ENCODE measurements at regions not wholly inside any gene's neighbourhood (a gene's known extent, or its start where the extent isn't known, plus 50 kb on each side); places are given as distances from the start of the nearest gene placed in this dataset.

DNA sequence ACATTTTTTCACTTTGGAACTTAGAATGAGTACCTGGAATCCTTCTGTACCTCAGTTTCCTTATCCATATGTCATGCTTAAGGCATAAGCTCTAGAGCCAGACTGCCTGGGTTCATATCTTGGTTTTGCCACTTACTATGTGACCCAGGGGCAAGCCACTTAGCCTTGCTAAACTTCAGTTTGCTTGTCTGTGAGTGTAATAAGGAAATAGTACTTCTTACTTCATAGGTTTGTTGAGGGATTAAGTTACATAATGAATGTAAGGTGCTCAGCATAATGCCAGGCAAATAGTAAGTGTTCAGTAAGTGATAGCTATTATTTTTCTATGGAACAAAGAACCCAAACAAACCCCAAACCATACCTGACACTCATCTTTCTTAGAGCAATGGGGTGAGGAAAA lies 225.1 kb downstream of the BCAT1 start:
- Histone ChIP-seq H3K27ac (ENCODE audit: low read length) (no peak overlapping the region), H3K27me3 (ENCODE audit: low read depth, low read length) (no peaks in the 10 kb centered on the region), H3K36me3 (ENCODE audit: control insufficient read depth in 1 of 2, insufficient read depth in 2 of 2, low read length in 2 of 2) (no peaks in the 10 kb centered on the region)

DNA sequence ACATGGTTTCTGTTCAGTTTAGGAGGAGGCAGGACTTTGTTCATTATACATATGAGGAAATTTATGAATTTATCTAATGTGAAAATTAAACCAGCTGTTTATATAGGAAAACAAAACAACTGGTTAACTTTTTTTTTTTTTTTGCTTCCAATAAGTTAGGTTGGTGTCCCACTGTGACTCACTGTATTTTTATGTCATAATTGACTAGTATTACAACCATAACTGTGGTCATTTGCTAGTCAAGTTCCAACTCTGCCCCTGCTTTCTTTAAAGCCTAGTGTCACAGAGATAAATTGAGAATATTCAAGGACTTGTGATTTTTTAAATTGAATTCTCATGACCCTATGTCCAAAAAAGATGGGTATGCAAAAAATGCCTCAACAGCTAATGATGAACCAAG lies 227.7 kb downstream of the BCAT1 start:
- Histone ChIP-seq H3K4me3 (ENCODE audit: low read depth in 1 of 2, low read length in 2 of 2) (no peak overlapping the region), H3K27me3 (ENCODE audit: low read depth, low read length) (no peaks in the 10 kb centered on the region)

More for the DNA sequence above, 225.1 kb downstream of the BCAT1 start:
- Histone ChIP-seq H3K4me1 (ENCODE audit: control insufficient read depth in 1 of 2, insufficient read depth in 2 of 2, low read length in 2 of 2) (no peaks in the 10 kb centered on the region), H3K9me3 (ENCODE audit: control insufficient read depth in 1 of 2, low read length in 2 of 2) (peaks cover 0 to 7% of the 10 kb centered on the region in 2 donors), H3K4me3 (ENCODE audit: low read depth in 1 of 2, low read length in 2 of 2) (no peak overlapping the region)

DNA sequence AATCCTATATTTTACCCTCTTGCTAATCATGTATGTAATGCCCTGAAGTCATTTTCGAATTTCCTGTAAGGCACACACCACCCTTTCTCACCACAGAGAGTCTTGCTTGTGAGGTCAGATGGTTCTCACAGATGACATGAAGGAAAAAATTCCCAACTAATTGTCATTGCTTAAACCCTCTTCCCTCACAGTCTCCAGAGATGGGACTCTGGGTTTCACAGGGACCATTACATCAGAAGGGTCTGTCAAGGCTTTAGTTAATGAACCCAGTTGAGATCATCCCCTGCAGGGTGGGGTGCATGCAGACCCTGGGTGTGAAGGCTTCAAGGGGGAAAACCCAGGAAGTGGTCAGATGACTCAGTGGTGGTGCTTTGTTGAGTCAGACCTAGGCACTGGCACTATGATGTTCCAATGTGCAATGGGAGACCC lies 229.6 kb downstream of the BCAT1 start:
- Histone ChIP-seq H3K27me3 (ENCODE audit: low read depth, low read length) (no peaks in the 10 kb centered on the region), H3K36me3 (ENCODE audit: control insufficient read depth in 1 of 2, insufficient read depth in 2 of 2, low read length in 2 of 2) (no peaks in the 10 kb centered on the region), H3K27ac (ENCODE audit: low read length) (no peak overlapping the region), H3K4me1 (ENCODE audit: control insufficient read depth in 1 of 2, insufficient read depth in 2 of 2, low read length in 2 of 2) (no peaks in the 10 kb centered on the region), H3K9me3 (ENCODE audit: control insufficient read depth in 1 of 2, low read length in 2 of 2) (peaks cover 0 to 7% of the 10 kb centered on the region in 2 donors), H3K4me3 (ENCODE audit: low read depth in 1 of 2, low read length in 2 of 2) (no peak overlapping the region)

More for the DNA sequence above, 227.7 kb downstream of the BCAT1 start:
- H3K4me1 ChIP-seq (ENCODE audit: control insufficient read depth in 1 of 2, insufficient read depth in 2 of 2, low read length in 2 of 2), result no peaks in the 10 kb centered on the region
- no peaks in the 10 kb centered on the region for H3K36me3 ChIP-seq (ENCODE audit: control insufficient read depth in 1 of 2, insufficient read depth in 2 of 2, low read length in 2 of 2)
- H3K27ac ChIP-seq (ENCODE audit: low read length), result no peak overlapping the region
- peaks cover 0 to 7% of the 10 kb centered on the region in 2 donors for H3K9me3 ChIP-seq (ENCODE audit: control insufficient read depth in 1 of 2, low read length in 2 of 2)

DNA sequence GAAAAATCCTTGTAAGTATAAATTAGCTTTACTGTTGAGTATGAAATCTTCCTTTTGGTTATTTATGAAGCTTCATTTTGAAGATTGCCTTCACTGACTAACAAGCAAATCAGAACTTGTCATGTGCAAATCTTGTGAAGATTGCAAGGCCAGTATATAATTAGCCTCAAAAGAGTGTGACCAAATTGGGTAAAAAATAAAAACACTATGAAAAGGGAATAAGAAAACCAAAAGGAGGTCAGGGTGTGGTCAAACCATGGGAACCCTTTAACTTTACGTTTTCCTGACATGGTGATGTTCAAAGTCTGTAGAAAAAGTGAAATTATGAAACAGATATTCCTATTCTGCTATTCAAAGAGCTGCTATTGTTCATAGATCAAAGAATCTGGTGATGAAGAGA lies 230.3 kb downstream of the BCAT1 start:
- Histone ChIP-seq H3K4me1 (ENCODE audit: control insufficient read depth in 1 of 2, insufficient read depth in 2 of 2, low read length in 2 of 2) (no peaks in the 10 kb centered on the region), H3K9me3 (ENCODE audit: control insufficient read depth in 1 of 2, low read length in 2 of 2) (peaks cover 0 to 7% of the 10 kb centered on the region in 2 donors), H3K36me3 (ENCODE audit: control insufficient read depth in 1 of 2, insufficient read depth in 2 of 2, low read length in 2 of 2) (no peaks in the 10 kb centered on the region), H3K27me3 (ENCODE audit: low read depth, low read length) (no peaks in the 10 kb centered on the region), H3K27ac (ENCODE audit: low read length) (no peak overlapping the region), H3K4me3 (ENCODE audit: low read depth in 1 of 2, low read length in 2 of 2) (no peak overlapping the region)

DNA sequence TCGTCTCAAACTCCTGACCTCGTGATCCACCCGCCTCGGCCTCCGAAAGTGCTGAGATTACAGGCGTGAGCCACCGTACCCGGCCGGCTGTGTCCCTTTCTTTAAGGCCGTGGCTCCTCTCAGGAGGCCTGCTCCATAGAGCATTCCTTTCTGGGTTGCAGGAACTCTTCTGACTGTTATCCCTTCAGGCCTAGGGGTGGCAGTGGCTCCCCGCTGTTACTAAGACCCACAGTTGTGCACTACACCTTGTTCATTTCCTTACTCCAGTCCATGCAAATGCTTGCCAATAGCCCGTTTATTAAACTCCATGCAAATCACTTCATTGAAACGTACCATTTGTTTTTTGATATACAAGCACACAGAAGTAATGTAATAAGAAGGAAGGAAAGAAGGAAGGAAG lies 234.7 kb downstream of the BCAT1 start:
- Histone ChIP-seq H3K9me3 (ENCODE audit: control insufficient read depth in 1 of 2, low read length in 2 of 2) (no peaks in the 10 kb centered on the region), H3K4me3 (ENCODE audit: low read depth in 1 of 2, low read length in 2 of 2) (no peak overlapping the region)

DNA sequence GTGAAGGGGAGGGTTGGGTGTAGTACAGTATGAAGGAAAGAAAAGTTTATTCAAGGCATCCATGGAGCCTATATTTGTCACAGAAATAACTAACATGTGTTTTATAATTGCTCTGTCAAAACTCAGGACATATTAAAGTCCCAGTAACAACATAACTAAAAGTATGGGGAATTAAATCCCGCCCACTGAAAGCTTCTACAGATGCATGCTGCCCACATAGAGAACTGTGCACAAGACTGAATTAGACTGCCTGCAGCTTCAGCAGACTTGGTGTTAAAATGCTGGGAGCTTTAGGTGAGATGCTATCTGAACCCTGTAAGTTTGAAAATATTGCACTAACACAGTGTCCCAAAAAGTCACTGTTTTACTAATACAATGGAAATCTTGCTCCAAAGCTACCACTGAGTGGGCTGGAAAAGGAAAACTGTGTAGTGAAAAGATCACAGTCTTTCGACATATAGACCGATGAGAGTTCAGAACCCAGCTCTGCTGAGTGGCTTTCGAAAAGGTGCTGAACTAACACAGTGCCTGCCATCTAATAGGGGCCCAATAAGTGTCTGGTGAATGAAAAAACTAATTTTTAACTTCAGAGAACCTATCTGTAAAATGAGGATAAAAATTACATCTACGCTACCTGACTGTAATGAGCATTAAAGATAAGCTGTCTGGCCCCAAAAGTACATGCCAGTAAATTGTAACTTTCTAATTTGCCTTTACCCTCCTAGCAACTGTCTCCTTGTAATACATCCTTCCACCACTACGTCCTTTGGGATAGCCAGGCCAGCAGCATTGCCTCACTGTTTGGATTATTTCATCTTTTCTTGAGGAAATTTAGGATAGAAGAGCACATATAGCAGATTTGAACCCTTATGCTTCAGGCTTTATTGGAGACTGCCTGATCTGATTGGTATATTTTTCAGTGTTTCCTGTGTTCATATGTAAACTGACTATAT lies 237.6 kb downstream of the BCAT1 start:
- H3K4me3 ChIP-seq (ENCODE audit: low read depth in 1 of 2, low read length in 2 of 2), result no peak overlapping the region
- no peaks in the 10 kb centered on the region for H3K9me3 ChIP-seq (ENCODE audit: control insufficient read depth in 1 of 2, low read length in 2 of 2)
- no peaks in the 10 kb centered on the region for H3K27me3 ChIP-seq (ENCODE audit: low read depth, low read length)
- no peaks in the 10 kb centered on the region for H3K36me3 ChIP-seq (ENCODE audit: control insufficient read depth in 1 of 2, insufficient read depth in 2 of 2, low read length in 2 of 2)
- no peaks in the 10 kb centered on the region for H3K4me1 ChIP-seq (ENCODE audit: control insufficient read depth in 1 of 2, insufficient read depth in 2 of 2, low read length in 2 of 2)
- H3K27ac ChIP-seq (ENCODE audit: low read length), result no peak overlapping the region

More for the DNA sequence above, 234.7 kb downstream of the BCAT1 start:
- Histone ChIP-seq H3K27ac (ENCODE audit: low read length) (no peak overlapping the region), H3K36me3 (ENCODE audit: control insufficient read depth in 1 of 2, insufficient read depth in 2 of 2, low read length in 2 of 2) (no peaks in the 10 kb centered on the region), H3K27me3 (ENCODE audit: low read depth, low read length) (no peaks in the 10 kb centered on the region), H3K4me1 (ENCODE audit: control insufficient read depth in 1 of 2, insufficient read depth in 2 of 2, low read length in 2 of 2) (no peaks in the 10 kb centered on the region)

DNA sequence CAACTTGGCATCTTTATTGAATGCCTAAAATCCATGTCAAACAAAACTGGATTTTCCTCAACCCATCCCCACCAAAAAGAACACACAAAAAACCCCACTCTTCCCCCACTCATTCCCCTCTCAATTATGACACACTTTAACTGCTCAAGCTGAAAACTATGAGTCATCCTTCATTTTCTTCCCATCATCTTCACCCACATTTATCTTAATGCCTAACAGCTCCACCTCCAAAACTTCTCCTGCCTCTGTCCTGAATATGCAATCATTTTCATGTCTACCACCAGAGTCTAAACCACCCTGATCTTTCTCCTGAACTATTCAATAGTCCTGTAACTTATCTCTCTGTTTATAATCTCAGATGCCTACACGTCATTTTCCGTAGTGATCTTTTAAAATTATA lies 239.7 kb downstream of the BCAT1 start:
- no peak overlapping the region for H3K4me3 ChIP-seq (ENCODE audit: low read depth in 1 of 2, low read length in 2 of 2)
- H3K27ac ChIP-seq (ENCODE audit: low read length), result no peak overlapping the region
- no peaks in the 10 kb centered on the region for H3K4me1 ChIP-seq (ENCODE audit: control insufficient read depth in 1 of 2, insufficient read depth in 2 of 2, low read length in 2 of 2)
- H3K9me3 ChIP-seq (ENCODE audit: control insufficient read depth in 1 of 2, low read length in 2 of 2), result no peaks in the 10 kb centered on the region
- no peaks in the 10 kb centered on the region for H3K36me3 ChIP-seq (ENCODE audit: control insufficient read depth in 1 of 2, insufficient read depth in 2 of 2, low read length in 2 of 2)
- no peaks in the 10 kb centered on the region for H3K27me3 ChIP-seq (ENCODE audit: low read depth, low read length)

DNA sequence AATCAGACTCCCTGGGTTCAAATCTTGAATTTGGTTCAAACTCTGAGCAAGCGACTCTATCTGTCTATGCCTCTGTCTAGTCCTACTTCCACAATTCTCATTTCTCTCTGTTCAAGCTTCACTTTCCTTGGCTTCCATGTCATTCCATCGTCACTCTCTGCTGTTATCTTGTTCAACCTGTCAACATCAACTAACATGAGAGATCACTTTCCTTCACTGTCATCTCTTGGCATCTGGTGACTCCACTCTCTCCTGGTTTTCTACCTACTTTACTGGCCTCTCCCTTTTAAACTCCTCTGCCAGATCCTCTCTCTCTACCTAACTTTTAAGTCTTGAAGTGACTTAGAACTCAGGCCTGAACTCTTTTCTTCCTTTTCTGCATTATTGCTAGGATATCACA lies 240.2 kb downstream of the BCAT1 start:
- Histone ChIP-seq H3K4me3 (ENCODE audit: low read depth in 1 of 2, low read length in 2 of 2) (no peak overlapping the region), H3K36me3 (ENCODE audit: control insufficient read depth in 1 of 2, insufficient read depth in 2 of 2, low read length in 2 of 2) (no peaks in the 10 kb centered on the region), H3K27ac (ENCODE audit: low read length) (no peak overlapping the region), H3K9me3 (ENCODE audit: control insufficient read depth in 1 of 2, low read length in 2 of 2) (no peaks in the 10 kb centered on the region), H3K4me1 (ENCODE audit: control insufficient read depth in 1 of 2, insufficient read depth in 2 of 2, low read length in 2 of 2) (no peaks in the 10 kb centered on the region), H3K27me3 (ENCODE audit: low read depth, low read length) (no peaks in the 10 kb centered on the region)

DNA sequence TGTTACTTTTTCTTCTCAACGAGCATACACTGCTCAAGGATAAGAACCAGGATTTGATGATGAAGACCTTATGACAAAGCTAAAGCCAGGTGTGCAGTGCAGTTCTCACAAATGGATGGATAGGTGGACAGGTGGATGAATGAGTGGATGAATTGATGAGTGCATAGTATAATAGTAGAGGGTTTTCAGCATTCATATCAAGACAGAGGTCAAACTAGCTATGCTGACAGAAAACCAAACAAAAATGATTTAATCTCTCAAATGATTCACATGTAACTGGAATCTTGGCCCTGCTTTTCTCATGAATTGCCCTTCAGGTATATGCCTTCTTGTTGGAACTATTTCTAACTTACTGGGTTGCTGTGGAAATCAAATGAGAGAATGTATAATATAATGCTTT lies 240.9 kb downstream of the BCAT1 start:
- no peaks in the 10 kb centered on the region for H3K4me1 ChIP-seq (ENCODE audit: control insufficient read depth in 1 of 2, insufficient read depth in 2 of 2, low read length in 2 of 2)
- H3K9me3 ChIP-seq (ENCODE audit: control insufficient read depth in 1 of 2, low read length in 2 of 2), result no peaks in the 10 kb centered on the region
- no peaks in the 10 kb centered on the region for H3K36me3 ChIP-seq (ENCODE audit: control insufficient read depth in 1 of 2, insufficient read depth in 2 of 2, low read length in 2 of 2)
- H3K27ac ChIP-seq (ENCODE audit: low read length), result no peak overlapping the region
- H3K4me3 ChIP-seq (ENCODE audit: low read depth in 1 of 2, low read length in 2 of 2), result no peak overlapping the region
- H3K27me3 ChIP-seq (ENCODE audit: low read depth, low read length), result no peaks in the 10 kb centered on the region

DNA sequence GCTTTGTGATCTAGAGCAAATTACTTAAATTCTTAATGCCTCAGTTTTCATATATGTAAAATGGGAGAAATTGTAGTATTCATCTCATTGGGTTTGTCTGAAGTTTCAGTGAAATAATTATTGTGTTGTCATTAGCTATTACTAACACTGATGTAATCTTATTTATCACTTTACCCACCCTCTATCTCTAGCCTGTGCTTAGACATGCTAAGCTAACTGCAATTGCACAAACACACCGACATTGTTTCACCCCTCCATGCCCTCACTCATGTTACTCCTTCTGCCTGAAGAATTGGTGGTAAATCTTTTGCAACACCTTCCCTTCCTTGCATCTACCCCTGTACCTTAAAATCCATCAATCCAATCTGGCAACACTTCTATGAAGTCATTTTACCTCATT lies 241.6 kb downstream of the BCAT1 start:
- H3K27ac ChIP-seq (ENCODE audit: low read length), result no peak overlapping the region
- H3K9me3 ChIP-seq (ENCODE audit: control insufficient read depth in 1 of 2, low read length in 2 of 2), result no peaks in the 10 kb centered on the region
- H3K4me3 ChIP-seq (ENCODE audit: low read depth in 1 of 2, low read length in 2 of 2), result no peak overlapping the region
- no peaks in the 10 kb centered on the region for H3K27me3 ChIP-seq (ENCODE audit: low read depth, low read length)
- H3K4me1 ChIP-seq (ENCODE audit: control insufficient read depth in 1 of 2, insufficient read depth in 2 of 2, low read length in 2 of 2), result no peaks in the 10 kb centered on the region
- H3K36me3 ChIP-seq (ENCODE audit: control insufficient read depth in 1 of 2, insufficient read depth in 2 of 2, low read length in 2 of 2), result no peaks in the 10 kb centered on the region

DNA sequence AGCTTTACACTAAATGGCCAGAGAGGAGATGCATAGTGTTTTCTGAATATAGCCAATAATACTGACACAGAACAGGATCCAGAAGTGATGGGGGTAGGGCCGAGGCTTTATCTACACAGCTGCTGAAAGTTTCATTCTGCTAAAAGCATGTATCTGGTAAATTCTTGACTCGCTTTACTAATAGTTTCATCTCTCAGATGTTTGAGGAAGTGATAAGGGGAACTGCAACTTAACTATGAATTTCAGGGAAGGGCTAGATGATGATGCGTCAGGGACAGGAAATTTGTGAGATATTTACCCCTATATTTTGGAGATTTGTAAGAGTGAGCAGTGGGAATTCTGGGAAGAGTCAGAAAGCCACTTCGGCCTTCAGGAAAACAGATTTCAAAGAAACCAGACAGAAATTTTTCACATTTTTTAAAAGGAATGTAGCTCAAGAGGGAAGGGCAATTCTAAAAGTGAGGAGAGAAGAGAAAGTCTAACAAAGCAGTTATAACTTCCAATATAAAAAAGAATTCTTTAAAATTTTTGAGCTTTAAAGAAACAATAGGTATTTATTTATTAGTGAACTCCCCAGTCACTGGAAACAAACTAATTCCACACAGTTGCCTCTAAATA lies 243.1 kb downstream of the BCAT1 start:
- Histone ChIP-seq H3K4me1 (ENCODE audit: control insufficient read depth in 1 of 2, insufficient read depth in 2 of 2, low read length in 2 of 2) (no peaks in the 10 kb centered on the region), H3K27ac (ENCODE audit: low read length) (no peak overlapping the region), H3K36me3 (ENCODE audit: control insufficient read depth in 1 of 2, insufficient read depth in 2 of 2, low read length in 2 of 2) (no peaks in the 10 kb centered on the region), H3K9me3 (ENCODE audit: control insufficient read depth in 1 of 2, low read length in 2 of 2) (no peaks in the 10 kb centered on the region), H3K27me3 (ENCODE audit: low read depth, low read length) (no peaks in the 10 kb centered on the region), H3K4me3 (ENCODE audit: low read depth in 1 of 2, low read length in 2 of 2) (no peak overlapping the region)
